ENCODE measurements at regions not wholly inside any gene's neighbourhood (a gene's known extent, or its start where the extent isn't known, plus 50 kb on each side); places are given as distances from the start of the nearest gene placed in this dataset.
"Not testable (repeated sequence)": the region's sequence is repeated elsewhere in the genome, so short reads cannot be mapped to it uniquely, and the experiment has no call there.

DNA sequence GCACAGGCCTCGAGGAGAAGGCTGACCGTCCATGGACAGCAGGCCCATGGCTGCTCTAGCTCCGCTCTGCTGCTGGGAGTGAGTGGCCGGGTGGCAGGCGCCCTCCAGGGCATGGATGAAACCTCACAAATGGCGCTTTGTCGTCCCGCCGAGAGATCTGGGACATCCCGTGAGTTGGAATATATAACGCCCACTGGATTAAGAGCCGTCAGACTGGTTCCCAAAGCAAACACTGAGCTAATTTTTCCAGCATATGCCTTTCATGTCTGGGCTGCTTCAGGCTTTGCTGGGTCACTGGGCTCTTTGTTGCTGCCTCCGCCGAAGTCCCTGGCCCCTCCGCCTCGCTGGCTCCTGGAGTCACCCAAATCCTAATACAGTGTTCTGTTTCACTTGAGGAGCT is 266.3 kb downstream of the FOXL1 start:
- DNase-seq, result no peak

DNA sequence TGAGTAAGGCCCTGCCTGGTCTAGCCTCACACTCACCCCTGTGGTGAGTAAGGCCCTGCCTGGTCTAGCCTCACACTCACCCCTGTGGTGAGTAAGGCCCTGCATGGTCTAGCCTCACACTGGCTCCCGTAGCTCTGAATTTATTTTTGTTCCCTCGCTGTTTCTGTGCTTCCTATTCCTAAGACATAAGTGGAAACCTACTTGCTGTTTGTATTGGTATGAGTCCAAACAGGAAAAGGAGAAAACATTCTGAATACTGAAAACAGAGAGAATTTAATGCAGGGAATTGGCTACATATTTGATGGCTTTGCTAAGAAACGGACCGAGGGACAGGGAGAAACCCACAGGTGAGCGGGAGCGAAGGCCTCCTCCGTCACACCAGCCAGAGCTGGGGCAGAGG is 267.8 kb downstream of the FOXL1 start:
- DNase-seq, result no peak

DNA sequence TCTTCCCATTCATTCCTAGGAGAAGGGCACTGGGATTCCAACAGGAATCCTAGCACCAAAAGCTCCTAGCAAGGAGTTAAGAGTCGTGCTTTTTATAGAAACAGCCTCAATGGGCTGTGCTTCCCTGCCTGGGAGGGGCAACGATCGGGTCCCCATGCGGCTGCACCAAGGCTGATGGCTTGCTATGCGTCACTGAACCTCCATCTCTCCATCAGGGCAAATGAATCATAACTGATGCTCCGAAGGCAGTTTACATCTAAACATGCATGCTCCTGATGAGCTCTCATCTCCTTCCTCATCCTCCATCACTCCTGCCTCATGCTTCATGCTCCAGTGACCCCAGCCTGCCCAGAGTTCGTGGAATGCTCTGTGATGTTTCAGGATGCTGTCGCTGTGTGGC is 270.5 kb downstream of the FOXL1 start:
- no peak for DNase-seq

DNA sequence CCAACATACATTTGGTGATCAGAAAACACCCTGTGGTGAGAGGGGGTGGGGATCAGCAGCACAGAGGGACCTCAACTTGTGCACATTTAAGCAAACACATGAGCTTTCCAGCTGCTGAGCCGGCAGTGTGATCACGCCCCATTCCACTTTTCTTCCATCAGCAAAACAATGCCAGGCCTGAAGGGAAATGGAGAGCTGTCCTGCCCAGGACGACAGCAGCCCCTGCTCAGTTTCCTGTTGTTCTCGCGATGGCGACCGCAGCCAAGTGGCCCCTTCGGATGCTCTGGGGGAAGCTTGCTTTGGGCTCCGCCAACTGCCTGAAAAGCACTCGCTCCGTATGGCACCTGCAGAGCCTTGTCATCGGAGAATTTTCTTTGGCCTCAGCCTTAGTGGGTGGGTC is 272.3 kb downstream of the FOXL1 start:
- no peak for DNase-seq

DNA sequence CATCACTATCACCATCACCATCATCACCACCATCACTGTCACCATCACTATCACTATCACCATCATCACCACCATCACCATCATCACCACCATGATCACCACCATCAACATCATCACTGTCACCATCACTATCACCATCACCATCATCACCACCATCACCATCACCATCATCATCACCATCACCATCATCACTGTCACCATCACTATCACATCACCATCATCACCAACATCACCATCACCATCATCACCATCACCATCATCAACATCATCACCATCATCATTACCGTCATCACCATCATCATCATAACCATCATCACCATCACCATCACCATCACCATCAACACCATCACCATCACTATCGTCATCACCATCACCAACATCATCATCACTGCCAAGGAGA is 273.8 kb downstream of the FOXL1 start:
- no peak for DNase-seq

DNA sequence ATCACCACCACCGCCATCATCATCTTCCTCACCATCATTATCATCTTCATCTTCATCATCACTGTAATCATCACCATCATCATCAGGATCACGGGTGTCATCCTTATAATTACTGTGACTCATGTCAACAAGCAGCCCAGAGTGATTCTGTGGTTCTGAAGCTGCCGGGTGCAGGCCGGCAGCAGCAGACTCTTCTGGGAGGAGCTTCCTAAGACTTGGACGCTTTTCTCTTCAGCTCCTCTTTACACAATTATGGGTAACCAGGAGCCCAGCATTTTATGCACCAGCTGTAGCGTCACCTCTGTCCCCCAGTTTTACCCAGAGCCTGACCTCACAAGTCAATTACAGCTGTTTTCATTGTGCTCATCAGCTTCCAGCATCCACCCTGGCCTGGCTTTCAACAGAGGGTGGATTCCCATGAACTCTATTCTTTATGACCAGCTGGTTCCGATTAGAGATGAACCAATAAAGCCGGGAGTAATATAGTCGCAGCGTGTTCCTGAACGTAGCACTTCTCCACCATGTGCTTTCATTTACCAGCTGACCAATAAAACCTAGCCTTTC is 275.8 kb downstream of the FOXL1 start:
- no peak for DNase-seq

DNA sequence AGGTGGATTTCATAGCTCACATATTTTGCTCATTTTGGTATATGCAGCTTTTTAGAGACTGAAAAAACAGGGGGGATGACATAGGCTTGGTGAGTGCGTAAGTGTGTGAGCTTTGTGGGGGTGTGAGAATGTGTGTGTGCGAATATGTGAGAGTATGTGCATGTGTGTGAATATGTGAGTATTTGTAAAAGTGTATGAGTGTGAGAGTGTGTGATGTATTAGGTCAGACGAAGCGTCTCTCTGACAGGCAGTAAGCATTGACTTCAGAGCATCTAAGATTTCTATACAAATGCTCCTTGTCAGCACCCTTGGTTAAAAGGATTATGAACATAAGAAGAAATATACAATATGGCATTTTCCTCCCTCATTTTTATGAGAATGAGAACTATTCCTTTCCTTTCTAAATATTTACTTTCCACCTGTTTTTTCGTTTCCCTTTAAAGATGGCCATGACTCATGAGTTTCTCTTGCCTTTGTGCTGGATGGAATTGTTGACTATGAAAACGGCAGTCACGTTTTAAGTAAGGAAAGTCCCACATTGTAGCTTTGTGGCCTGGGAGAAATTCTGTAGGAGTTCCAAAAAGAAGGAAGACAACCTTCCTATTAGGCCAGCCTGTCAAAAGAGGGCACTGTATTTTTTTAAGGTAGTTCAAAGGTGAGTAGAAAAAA is 276.4 kb downstream of the FOXL1 start:
- DNase-seq, result no peak

DNA sequence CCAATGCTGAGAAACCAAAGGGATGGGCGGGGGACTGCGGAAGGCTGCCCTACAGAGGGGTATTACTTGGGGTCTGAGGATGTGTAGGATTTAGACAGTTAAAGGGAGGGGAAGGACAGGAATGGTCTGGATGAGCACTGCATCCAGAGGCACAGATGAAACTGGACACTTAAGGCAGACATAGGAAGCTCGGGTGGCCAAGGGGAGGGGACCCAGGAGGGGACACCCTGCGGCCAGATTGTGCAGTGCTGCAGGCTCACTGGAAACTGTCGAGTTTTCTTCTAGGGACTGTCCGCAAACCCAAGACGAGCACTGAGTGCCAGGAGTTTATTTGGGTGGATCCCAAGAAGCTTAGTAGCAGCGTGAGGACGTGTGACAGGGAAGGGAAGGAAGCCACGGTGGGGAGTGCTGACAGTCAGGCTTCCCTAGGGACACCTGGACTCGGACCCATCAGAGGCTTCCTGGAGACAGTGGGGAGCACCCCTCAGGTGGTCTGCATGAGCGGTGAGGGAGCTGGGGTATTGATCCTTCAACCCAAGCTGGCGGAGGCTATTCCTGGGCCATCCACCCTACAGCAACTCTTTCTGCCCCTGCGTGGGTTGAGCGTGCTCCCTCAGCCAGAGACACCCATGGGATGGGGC is 278.7 kb downstream of the FOXL1 start:
- no peak for DNase-seq

DNA sequence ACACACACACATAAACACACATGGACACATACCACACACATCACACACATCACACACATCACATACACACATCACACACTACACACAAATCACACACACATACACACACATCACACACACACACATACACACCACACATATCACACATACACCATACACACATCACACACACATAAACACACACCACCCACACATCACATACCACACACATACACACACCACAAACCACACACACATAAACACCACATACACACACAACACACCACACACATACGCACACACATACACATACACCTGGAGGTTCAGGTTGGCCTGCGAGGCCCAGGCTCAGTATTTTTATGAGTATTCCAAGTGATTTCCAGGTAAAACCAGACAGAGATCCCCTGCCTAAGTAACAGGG is 279.5 kb downstream of the FOXL1 start:
- no peak for DNase-seq

DNA sequence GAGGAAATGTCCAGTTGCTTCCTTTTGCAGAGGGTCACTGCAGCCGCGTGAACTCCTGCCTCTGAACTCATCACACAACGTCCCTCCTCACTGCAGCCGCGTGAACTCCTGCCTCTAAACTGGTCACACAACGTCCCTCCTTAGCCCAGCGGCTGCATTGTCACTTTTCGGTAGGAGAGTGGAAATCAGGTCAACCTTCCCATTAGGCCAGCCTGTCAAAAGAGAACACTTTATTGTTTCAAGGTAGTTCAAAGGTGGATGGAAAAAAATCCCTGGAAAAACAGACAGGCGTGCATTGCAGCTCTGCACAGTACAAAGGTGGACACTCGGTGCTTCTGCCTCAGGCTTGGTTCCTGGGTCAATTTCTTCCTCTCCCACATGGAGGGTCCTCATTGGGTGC is 280.2 kb downstream of the FOXL1 start:
- no peak for DNase-seq

DNA sequence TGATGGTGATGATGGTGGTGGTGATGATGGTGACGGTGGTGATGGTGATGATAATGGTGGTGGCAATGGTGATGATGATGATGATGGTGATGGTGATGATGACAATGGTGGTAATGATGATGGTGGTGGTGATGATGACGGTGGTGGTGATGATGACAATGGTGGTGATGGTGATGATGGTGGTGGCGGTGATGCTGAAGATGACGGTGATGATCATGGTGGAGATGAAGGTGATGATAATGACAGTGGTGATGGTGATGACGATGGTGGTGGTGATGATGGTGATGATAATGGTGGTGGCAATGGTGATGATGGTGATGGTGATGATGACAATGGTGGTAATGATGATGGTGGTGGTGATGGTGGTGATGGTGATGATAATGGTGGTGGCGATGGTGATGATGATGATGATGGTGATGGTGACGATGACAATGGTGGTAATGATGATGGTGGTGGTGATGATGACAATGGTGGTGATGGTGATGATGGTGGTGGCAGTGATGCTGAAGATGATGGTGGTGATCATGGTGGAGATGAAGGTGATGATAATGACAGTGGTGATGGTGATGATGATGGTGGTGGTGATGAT is 283.0 kb downstream of the FOXL1 start:
- DNase-seq, result not testable (repeated sequence)

DNA sequence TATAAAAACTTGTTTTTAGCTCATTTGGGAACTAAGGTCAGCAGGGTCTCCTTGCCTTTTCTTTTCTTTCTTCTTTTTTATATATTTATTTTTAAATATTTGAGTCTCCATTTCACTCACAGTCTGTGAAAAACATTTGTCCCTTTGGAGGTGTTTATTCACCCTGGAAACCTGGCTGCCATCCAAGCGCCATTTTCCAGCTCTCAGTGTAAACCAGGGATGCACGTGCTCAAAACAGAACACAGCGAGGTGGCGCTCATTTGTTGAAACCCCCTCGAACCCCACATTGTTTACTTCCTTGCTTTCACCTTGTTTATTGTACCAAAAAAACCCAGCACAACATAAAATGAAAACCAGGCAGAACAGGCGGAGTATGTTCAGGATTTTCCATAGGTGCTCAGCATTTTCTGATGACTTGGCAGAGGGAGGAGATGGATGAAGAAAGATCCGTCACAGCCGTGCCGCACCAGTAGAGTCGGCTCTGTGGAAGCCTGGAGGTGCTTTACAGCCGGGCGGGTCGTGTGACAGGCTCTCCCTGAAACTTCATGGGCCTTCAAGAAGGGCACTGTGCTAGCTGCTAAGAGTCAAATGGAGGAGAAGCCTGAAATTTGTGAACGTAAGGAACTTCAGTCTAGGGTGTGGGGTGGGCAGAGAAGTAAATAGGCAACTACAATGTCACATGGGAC is 284.4 kb downstream of the FOXL1 start:
- DNase-seq, result no peak

DNA sequence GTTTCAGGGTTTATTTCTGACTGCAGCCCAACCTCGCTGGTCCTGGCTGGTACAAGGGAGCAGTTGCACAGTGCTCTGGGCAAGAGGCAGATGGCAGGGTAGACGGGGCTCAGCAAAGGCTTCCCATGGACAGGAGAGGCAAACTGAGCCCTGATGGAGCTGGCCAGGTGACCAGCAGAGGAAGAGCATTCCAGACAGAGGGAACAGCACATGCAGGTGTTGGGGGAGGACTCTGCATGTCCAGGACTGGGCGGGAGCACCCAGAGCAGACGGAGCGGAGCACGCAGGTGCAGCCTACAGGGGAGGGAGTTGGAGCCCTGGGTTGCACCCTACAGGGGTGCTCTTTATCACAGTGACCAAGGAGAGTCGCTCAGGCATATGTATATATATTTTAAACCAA is 285.3 kb downstream of the FOXL1 start:
- no peak for DNase-seq

DNA sequence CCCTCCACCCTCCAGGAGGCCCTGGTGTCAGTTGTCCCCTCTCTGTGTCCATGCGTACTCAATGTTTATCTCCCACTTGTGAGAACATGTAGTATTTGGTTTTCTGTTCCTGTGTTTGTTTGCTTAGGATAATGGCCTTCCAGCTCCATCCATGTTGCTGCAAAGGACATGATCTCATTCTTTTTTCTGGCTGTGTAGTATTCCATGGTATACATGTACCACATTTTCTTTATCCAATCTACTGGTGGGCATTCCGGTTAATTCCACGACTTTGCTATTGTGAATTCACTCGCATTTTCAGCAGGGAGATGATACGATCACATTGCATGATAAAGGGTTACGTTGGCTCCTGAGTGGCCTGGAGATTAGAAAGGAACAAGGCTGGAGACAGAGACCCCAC is 286.2 kb downstream of the FOXL1 start:
- DNase-seq, result no peak

DNA sequence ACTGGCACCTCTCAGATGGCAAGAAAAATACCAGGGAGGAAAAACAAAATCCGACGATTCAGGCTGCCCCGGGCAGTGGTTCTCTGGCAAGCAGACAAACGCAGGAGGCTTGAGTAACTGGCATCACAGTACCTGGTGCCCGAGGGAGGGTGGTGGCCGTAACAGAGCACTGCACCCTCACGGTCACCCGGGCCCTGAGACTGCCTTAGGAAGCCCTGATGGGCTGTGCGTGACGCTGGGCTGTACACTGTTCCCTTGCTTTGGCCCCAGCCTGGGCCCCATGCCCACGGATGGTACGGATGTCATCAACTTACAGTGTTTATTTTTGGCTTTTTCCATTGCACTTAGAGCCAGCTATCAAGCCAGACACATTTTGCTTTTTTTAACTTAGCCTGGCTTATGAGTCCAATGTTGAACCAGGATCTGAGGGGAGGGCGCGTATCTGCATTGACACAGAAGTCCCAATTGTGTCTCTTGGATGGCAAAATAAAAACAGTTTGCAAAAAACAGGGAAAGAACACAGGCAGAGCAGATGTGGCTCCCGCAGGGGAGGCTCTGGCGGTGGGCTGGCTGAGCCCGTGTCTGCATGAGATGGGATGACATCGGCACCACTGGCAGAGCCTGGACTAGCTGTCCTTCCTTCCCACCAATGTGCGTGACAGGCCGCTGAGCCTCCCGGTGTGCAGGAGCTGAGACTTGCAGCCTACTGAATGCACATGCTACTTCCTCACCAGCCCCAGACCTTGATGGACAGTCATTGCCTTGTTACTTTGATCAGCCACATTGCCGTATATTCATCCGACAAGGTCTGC is 287.7 kb downstream of the FOXL1 start:
- DNase-seq, result no peak

DNA sequence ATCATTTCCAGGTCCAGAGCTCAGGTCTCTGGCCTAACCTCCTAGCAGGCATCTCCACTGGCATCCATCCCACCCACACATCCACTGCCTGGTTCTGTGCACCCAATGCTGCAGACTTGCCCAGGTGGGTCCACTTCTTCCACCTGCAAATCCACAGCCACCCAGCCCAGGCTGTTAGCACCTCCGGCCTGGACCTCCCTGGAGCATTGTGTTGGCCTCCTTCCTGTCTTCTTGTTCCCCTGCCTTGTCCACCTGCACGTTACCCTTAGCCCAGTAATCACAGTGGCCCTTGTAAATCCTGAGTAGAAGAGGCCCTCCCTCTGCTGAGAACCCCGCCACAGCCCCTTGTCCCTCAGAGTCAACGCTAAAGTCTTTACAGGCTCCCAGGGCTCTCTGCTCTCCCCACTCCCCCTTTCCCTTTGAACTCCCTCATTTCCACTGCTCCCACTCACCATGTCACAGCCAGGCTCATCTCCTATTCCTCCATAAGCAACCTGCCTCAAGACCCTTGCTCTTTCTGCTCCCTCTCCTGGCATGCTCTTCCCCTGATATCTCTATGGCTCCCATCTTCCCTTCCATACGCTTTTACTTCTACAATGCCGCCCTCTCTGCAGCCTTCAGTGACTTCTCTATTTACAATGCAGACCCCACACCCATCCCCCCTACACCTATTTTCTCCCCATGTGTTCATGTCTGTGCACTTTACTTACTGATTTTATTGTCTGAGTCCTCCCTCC is 288.8 kb downstream of the FOXL1 start:
- DNase-seq, result no peak

DNA sequence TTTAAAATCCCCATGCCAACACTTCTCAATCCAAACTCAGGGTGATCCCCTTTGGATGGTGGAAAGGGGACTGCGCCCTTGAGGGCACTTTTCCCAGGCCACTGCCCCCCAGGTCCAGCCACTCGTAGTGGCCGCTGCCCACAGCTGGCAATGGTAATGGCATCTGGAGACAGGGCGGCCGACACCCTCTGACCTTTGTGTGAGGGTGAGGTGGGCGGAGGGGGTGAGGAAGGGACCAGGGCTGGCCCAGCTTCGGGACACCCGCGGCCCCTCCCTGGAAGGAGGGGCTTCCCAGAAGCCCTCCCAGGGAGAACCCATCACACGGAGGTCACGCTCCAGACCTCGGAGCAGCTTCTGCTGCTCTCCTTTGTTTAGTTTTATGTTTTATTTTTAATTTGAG is 289.7 kb downstream of the FOXL1 start:
- DNase-seq, result no peak

DNA sequence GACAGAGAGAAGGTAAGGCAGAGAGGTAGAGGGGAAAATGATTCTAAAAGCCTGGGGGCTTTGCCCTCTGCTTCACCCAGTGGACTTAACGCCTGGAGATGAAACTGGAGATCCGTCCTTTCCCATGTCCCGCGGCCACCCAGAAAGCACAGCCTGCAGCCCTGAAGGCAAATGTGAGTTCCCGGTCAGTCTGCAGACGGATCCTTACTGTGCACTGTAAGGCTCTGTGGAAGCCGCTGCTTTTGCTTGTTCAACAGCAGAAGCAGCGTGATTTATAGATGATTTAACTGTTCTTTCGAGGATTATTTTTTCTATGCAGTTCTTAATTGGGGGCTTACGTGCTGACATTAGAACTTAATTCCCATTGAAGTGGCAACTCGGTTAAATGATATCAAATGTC is 290.4 kb downstream of the FOXL1 start:
- DNase-seq, result no peak

DNA sequence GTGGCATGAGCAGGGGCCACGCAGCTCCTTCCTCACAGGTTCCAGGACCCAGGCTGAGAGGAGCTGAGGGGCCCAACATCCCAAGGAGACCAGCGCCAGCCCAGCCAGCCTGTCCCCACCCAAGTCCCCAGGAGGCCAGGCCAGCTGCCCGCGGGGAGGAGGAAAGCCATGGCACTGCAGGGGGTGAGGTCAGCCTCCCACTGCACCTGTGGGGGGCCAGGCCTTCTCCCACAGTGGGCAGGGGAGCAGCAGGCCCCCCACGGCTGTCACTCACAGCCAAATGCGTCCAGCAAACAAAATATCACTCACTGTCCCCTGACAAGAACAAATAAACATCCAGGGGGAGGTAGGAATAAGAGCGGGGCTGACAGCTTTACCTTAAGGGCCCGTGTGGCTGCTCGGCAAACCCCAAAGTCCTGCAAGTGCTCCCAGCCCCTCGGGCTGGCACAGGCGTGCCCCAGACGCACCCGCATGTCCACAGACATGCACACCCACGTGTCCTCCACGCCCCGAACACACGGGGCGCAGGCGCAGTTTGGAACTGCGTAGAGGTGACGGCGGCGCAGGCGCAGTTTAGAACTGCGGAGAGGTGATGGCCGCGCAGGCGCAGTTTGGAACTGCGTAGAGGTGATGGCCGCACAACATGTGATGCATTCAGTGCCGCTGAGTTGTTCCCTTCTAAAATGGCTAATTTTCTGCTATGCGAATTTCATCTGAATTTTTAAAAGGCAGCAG is 291.1 kb downstream of the FOXL1 start:
- no peak for DNase-seq

DNA sequence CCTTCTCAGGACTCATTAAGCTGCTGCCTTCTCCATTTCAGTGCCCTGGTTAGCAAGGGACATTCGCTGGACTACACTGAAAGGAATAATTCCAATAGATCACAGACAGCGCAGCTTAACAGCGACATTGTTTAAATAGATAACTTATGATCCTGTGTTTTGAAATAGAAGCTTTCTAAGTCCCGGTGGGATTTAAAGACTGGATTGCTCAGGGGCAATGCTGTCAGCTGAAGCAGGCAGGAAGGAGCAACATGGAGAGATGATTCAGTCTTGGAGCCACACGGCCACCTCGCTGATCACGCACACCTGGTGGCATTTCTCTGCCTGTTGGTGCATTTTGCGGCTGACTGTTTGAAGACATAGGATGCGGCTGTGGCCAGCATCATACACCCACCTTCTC is 292.0 kb downstream of the FOXL1 start:
- DNase-seq, result no peak

DNA sequence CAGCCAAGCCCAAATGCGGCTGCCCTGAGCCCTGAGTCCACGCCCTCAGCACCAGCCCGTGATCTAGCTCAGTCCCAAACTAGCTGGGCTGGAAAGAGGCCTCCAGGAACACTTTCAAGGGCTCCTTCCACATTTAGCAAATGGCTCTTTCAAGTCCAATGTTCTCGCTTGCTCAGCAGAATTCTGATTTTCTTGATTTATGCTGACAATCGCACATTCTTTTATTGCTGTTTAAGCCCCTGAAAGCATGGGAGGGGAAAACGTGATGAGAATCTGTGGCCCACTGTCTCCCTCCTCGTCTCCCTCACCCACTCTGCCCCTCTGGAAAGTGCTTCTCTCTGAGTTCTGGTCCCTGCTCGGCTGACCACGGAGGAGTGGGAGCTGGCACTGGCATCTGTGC is 293.8 kb downstream of the FOXL1 start:
- DNase-seq, result no peak

DNA sequence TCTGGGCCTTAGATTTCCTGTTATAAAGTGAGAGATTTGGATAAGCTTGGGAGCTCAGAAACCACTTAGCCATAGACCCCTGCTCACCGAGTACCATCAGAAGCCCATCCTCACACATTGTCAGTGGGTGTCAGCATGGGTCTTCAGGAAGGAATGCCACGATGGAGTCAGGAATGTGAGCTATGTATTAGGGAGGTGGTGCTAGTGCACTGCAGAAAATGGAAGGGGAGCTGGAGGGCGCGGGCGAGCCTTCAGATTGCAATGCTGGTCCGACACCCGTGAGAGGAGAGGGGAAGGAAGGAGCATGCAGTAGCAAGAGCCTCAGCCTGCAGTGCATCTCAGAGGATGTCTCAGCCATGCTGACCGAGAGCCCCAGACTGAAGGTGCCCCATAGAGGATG is 294.5 kb downstream of the FOXL1 start:
- no peak for DNase-seq
